IMR-90 (cell line): ENCODE measurements at regions not wholly inside any gene's neighbourhood (a gene's known extent, or its start where the extent isn't known, plus 50 kb on each side); places are given as distances from the start of the nearest gene placed in this dataset.

Experiments
- ATAC-seq: fragments of 200-7000 bp; cut with Tn5 transposase; 2 replicates; pipeline ENCODE4 v1.9.1; 2020; ENCODE audit warnings: low read depth, mild to moderate bottlenecking, moderate library complexity
- BruUV-seq: library from RNA; stranded (reverse); fragments of 400-500 nt; replicated peaks from 2 replicates; lab custom pipeline; 2021; lab: Mats Ljungman, UMichigan
- CTCF ChIA-PET: fragments of 300-600 bp; formaldehyde crosslinking; extraction: SDS; loops from one replicate; lab custom pipeline; 2021; ENCODE audit warnings: antibody characterized with exemption; lab: Yijun Ruan, JAX
- POLR2A ChIA-PET: fragments of 300-600 bp; sonication (Branson Sonifier 250); formaldehyde crosslinking; loops from one replicate; lab custom pipeline; 2022; ENCODE audit warnings: antibody characterized with exemption; ENCODE audit not compliant: unreplicated experiment; lab: Charles Lee
- DNase-seq: peaks from one replicate; pipeline ENCODE4 v3.0.0; 2013
- H2AFZ ChIP-seq: replicated peaks from 2 replicates; pipeline ENCODE3; 2013; ENCODE audit warnings: low read length, mild to moderate bottlenecking; ENCODE audit not compliant: poor library complexity
- H2AK5ac ChIP-seq: 2 replicates; pipeline ENCODE4 v1.6.1; 2013; ENCODE audit warnings: low read depth, low read length, inconsistent platforms
- H2AK9ac ChIP-seq: replicated peaks from 2 replicates; pipeline ENCODE3; 2013; ENCODE audit warnings: mild to moderate bottlenecking, low read depth, low read length, moderate library complexity; ENCODE audit not compliant: poor library complexity
- H2BK120ac ChIP-seq: 2 replicates; pipeline ENCODE4 v1.6.1; 2013; ENCODE audit warnings: low read depth, low read length, inconsistent platforms
- H2BK15ac ChIP-seq: 3 replicates; pipeline ENCODE4 v1.6.1; 2013; ENCODE audit warnings: low read depth, low read length, inconsistent platforms
- H2BK20ac ChIP-seq: 2 replicates; pipeline ENCODE4 v1.6.1; 2013; ENCODE audit warnings: low read depth, mild to moderate bottlenecking, inconsistent platforms, low read length, moderate library complexity
- H2BK5ac ChIP-seq: 2 replicates; pipeline ENCODE4 v1.6.1; 2013; ENCODE audit warnings: mild to moderate bottlenecking, low read depth, low read length, inconsistent platforms; ENCODE audit not compliant: poor library complexity, severe bottlenecking
- H3K14ac ChIP-seq: replicated peaks from 2 replicates; pipeline ENCODE4 v1.6.1; 2013; ENCODE audit warnings: low read depth, low read length, inconsistent platforms
- H3K18ac ChIP-seq: 2 replicates; pipeline ENCODE4 v1.6.1; 2013; ENCODE audit warnings: low read depth, low read length, control low read depth
- H3K23ac ChIP-seq: 2 replicates; pipeline ENCODE4 v1.6.1; 2013; ENCODE audit warnings: low read depth, low read length, inconsistent platforms
- H3K27ac ChIP-seq: 2 replicates; pipeline ENCODE4 v1.5.1; 2013; ENCODE audit warnings: mild to moderate bottlenecking, control low read depth, low read length; ENCODE audit not compliant: insufficient read depth
- H3K27me3 ChIP-seq: 2 replicates; pipeline ENCODE4 v1.6.1; 2013; ENCODE audit warnings: low read length; ENCODE audit not compliant: control insufficient read depth, insufficient read depth
- H3K36me3 ChIP-seq: 2 replicates; pipeline ENCODE4 v1.6.1; 2013; ENCODE audit warnings: low read length, mixed read lengths; ENCODE audit not compliant: control insufficient read depth, insufficient read depth
- H3K4ac ChIP-seq: 2 replicates; pipeline ENCODE4 v1.6.1; 2013; ENCODE audit warnings: low read depth, low read length, inconsistent platforms
- H3K4me1 ChIP-seq: 2 replicates; pipeline ENCODE4 v1.6.1; 2013; ENCODE audit warnings: low read length, mixed read lengths; ENCODE audit not compliant: control insufficient read depth, insufficient read depth
- H3K4me2 ChIP-seq: 2 replicates; pipeline ENCODE4 v1.6.1; 2013; ENCODE audit warnings: low read depth, mild to moderate bottlenecking, control low read depth, low read length, moderate library complexity
- H3K4me3 ChIP-seq: 2 replicates; pipeline ENCODE4 v1.5.1; 2013; ENCODE audit warnings: low read depth, mild to moderate bottlenecking, control low read depth, low read length, moderate library complexity; ENCODE audit not compliant: insufficient read depth
- H3K56ac ChIP-seq: 2 replicates; pipeline ENCODE4 v1.6.1; 2013; ENCODE audit warnings: low read length, inconsistent platforms; ENCODE audit not compliant: insufficient read depth; ENCODE audit errors: extremely low read depth
- H3K79me1 ChIP-seq, 2 experiments: 2 replicates each; pipeline ENCODE4 v1.6.1; 2013; ENCODE audit warnings: low read length in 2 of 2, inconsistent platforms in 1 of 2, low read depth in 1 of 2
- H3K9ac ChIP-seq: 2 replicates; pipeline ENCODE4 v1.6.1; 2013; ENCODE audit warnings: low read depth, low read length, control low read depth
- H3K9me1 ChIP-seq: 2 replicates; pipeline ENCODE4 v1.6.1; 2013; ENCODE audit warnings: low read length, inconsistent platforms; ENCODE audit not compliant: insufficient read depth
- H3K9me3 ChIP-seq: 2 replicates; pipeline ENCODE4 v1.6.1; 2013; ENCODE audit warnings: low read length; ENCODE audit not compliant: control insufficient read depth, insufficient read depth
- H4K20me1 ChIP-seq: 2 replicates; pipeline ENCODE4 v1.6.1; 2013; ENCODE audit warnings: low read length, inconsistent platforms; ENCODE audit not compliant: insufficient read depth
- H4K5ac ChIP-seq: 2 replicates; pipeline ENCODE4 v1.6.1; 2013; ENCODE audit warnings: mild to moderate bottlenecking, low read depth, low read length, control low read depth
- H4K8ac ChIP-seq, 2 experiments: 2 replicates each; pipeline ENCODE4 v1.6.1; 2013; ENCODE audit warnings: low read depth in 2 of 2, low read length in 2 of 2, control low read depth in 1 of 2, inconsistent platforms in 1 of 2
- H4K91ac ChIP-seq: 2 replicates; pipeline ENCODE4 v1.6.1; 2013; ENCODE audit warnings: low read depth, low read length, inconsistent platforms; ENCODE audit not compliant: insufficient read depth
- BHLHE40 ChIP-seq: fragments of 150-350 bp; IDR thresholded peaks from 2 replicates; pipeline ENCODE4 v1.6.1; 2016; ENCODE audit warnings: mild to moderate bottlenecking, low read depth, low read length
- CEBPB ChIP-seq: IDR thresholded peaks from 2 replicates; pipeline ENCODE4 v1.6.1; 2012; ENCODE audit warnings: low read depth, low read length, improper control_type of control experiment
- CTCF ChIP-seq: conservative IDR thresholded peaks from 2 replicates; pipeline ENCODE4 v1.5.1; 2012; ENCODE audit warnings: mild to moderate bottlenecking, low read depth, low read length, improper control_type of control experiment
- ELK1 ChIP-seq: fragments of 150-350 bp; IDR thresholded peaks from 2 replicates; pipeline ENCODE4 v1.6.1; 2016; ENCODE audit warnings: low read depth, mild to moderate bottlenecking, low read length, moderate library complexity, borderline replicate concordance
- FOS ChIP-seq: fragments of 150-350 bp; IDR thresholded peaks from 2 replicates; pipeline ENCODE4 v1.6.1; 2016; ENCODE audit warnings: low read depth, low read length
- MAFK ChIP-seq: IDR thresholded peaks from 2 replicates; pipeline ENCODE4 v1.6.1; 2012; ENCODE audit warnings: low read depth, low read length, improper control_type of control experiment
- MXI1 ChIP-seq: IDR thresholded peaks from 2 replicates; pipeline ENCODE4 v1.6.1; 2012; ENCODE audit warnings: low read depth, mild to moderate bottlenecking, low read length, moderate library complexity, borderline replicate concordance
- POLR2A ChIP-seq: IDR thresholded peaks from 2 replicates; pipeline ENCODE4 v1.6.1; 2012; ENCODE audit warnings: mild to moderate bottlenecking, low read depth, low read length
- RAD21 ChIP-seq: IDR thresholded peaks from 2 replicates; pipeline ENCODE4 v1.6.1; 2012; ENCODE audit warnings: low read length, improper control_type of control experiment
- SMC3 ChIP-seq: fragments of 150-350 bp; IDR thresholded peaks from 2 replicates; pipeline ENCODE4 v1.6.1; 2016; ENCODE audit warnings: low read depth, mild to moderate bottlenecking, antibody characterized with exemption, low read length, moderate library complexity
- WGBS, 2 experiments: methylation state at CpG; one replicate each; pipeline versions ENCODE4 v1.1.5 to v1.1.7; 2013; ENCODE audit warnings: missing lambda C conversion rate in 2 of 2; ENCODE audit not compliant: insufficient read length in 1 of 2; ENCODE audit errors: extremely low coverage in 2 of 2; 5-methylcytosine and 5-hydroxymethylcytosine counted together
- dilution Hi-C: fragments of 300-500 bp; cut with HindIII; formaldehyde crosslinking; loops from one replicate; pipeline ENCODE4 v1.14.3; 2018; ENCODE audit warnings: low sequenced_read_pairs; ENCODE audit not compliant: unreplicated experiment
- in situ Hi-C: fragments of 300-500 bp; cut with MboI; formaldehyde crosslinking; loops from 3 replicates; pipeline ENCODE4 v1.14.3; 2019; ENCODE audit warnings: low sequenced_read_pairs, inconsistent platforms, mixed read lengths
- intact Hi-C: fragments of 100-400 bp; cut with micrococcal nuclease; formaldehyde crosslinking; loops from 2 replicates; pipeline ENCODE4 v1.10.0; 2022

GRCh38 chr2:8457699-8458502, 224.0 kb upstream of the ID2 start:
- Histone ChIP-seq H3K79me1 (no peaks in the 10 kb centered on the region), H3K27ac (no peak overlapping the region), H4K20me1 (no peaks in the 10 kb centered on the region), H2BK120ac (no peak overlapping the region), H2BK5ac (no peak overlapping the region), H4K8ac (no peak overlapping the region), H4K5ac (no peak overlapping the region), H3K9me3 (no peaks in the 10 kb centered on the region), H3K56ac (no peak overlapping the region), H3K36me3 (no peaks in the 10 kb centered on the region), H3K14ac (no peak overlapping the region), H3K4me3 (no peak overlapping the region), H2BK20ac (no peak overlapping the region), H3K4ac (no peak overlapping the region), H2AFZ (no peak overlapping the region), H3K9me1 (no peaks in the 10 kb centered on the region), H3K4me2 (no peak overlapping the region), H2AK9ac (no peak overlapping the region), H2AK5ac (no peak overlapping the region), H3K18ac (no peak overlapping the region), H3K27me3 (peaks cover 15% of the 10 kb centered on the region), H2BK15ac (no peak overlapping the region), H3K4me1 (no peaks in the 10 kb centered on the region), H3K23ac (no peak overlapping the region), H4K91ac (no peak overlapping the region), H3K9ac (no peak overlapping the region)
- ChIA-PET CTCF (no interaction called here), POLR2A (no interaction called here)
- no peak for DNase-seq
- in situ Hi-C loops (no loop called here), intact Hi-C loops (no loop called here), dilution Hi-C loops (no loop called here)
- BruUV-seq = no TSS peak
- TF ChIP-seq ELK1 = no peak
- no peak for TF ChIP-seq POLR2A
- no peak for TF ChIP-seq FOS
- TF ChIP-seq BHLHE40 = no peak
- TF ChIP-seq MXI1 = no peak
- TF ChIP-seq MAFK = no peak
- no peak for TF ChIP-seq RAD21
- TF ChIP-seq CEBPB = no peak
- no peak for TF ChIP-seq SMC3
- no peak for TF ChIP-seq CTCF
- ATAC-seq = no peak
- WGBS, 2 experiments = 50% methylated on average over 2 of the region's 19 CpGs; no CpG with 5 or more reads in 1 of the 2 experiments
